ENCODE measurements at regions not wholly inside any gene's neighbourhood (a gene's known extent, or its start where the extent isn't known, plus 50 kb on each side); places are given as distances from the start of the nearest gene placed in this dataset.
"Not testable (repeated sequence)": the region's sequence is repeated elsewhere in the genome, so short reads cannot be mapped to it uniquely, and the experiment has no call there.

DNA sequence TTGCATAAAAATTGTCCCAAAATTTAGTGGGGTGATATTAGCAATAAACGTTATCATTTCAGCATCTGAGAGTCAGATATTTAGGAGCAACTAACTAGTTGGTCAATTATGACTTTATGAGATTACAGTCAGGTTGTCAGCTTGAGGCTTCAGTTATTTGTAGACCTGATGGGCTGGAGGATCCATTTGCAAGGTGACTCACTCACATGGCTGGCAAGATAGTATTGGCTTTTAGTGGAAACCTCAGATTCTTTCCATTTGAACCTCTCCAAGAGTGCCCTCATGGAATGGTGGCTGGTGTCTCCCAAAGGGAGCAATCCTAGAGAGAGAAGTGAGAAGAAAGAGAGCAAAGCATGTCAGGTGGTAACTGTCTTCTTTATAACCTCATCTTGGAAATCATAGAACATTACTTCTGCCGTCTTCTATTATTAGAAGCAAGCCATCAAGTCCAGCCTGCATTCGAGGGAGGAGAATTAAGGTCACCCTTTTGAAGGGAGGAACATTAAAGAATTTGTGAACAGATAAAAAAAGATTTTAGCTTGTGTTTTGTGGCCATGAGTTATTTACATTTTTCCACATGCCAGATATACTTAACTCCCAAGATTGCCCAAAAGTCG is 92.5 kb downstream of the HAUS1 start:
- no peaks in the 10 kb centered on the region for H3K27me3 ChIP-seq (ENCODE audit: control insufficient read depth, insufficient read depth, low read length)
- DNase-seq (ENCODE audit: low read depth, low spot score) (no peak), ATAC-seq (no peak)
- in situ Hi-C loops (cut with HindIII; ENCODE audit: low pct_unique_long_range_greater_than_20kb, low sequenced_read_pairs) (no loop called here), intact Hi-C loops (cut with micrococcal nuclease; ENCODE audit: unreplicated experiment) (no loop called here)
- no peak for TF ChIP-seq TCF7L2 (IDR thresholded peaks at IDR 0.05; ENCODE audit: low read depth, low read length)
- TF ChIP-seq, protein P1, sequence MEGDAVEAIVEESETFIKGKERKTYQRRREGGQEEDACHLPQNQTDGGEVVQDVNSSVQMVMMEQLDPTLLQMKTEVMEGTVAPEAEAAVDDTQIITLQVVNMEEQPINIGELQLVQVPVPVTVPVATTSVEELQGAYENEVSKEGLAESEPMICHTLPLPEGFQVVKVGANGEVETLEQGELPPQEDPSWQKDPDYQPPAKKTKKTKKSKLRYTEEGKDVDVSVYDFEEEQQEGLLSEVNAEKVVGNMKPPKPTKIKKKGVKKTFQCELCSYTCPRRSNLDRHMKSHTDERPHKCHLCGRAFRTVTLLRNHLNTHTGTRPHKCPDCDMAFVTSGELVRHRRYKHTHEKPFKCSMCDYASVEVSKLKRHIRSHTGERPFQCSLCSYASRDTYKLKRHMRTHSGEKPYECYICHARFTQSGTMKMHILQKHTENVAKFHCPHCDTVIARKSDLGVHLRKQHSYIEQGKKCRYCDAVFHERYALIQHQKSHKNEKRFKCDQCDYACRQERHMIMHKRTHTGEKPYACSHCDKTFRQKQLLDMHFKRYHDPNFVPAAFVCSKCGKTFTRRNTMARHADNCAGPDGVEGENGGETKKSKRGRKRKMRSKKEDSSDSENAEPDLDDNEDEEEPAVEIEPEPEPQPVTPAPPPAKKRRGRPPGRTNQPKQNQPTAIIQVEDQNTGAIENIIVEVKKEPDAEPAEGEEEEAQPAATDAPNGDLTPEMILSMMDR (IDR thresholded peaks at IDR 0.05) = no peak
- no peak for TF ChIP-seq REST (IDR thresholded peaks at IDR 0.05; ENCODE audit: insufficient read depth in 1 of 2, low read depth in 2 of 2, low read length in 1 of 2)
- TF ChIP-seq SIN3A (IDR thresholded peaks at IDR 0.05; ENCODE audit: borderline replicate concordance, insufficient read depth, low read depth, low read length) = no peak
- no peak for TF ChIP-seq POLR2AphosphoS5 (IDR thresholded peaks at IDR 0.05; ENCODE audit: low read depth, low read length)
- peaks cover 10% of the 10 kb centered on the region for H3K4me1 ChIP-seq (ENCODE audit: control insufficient read depth, insufficient read depth, low read length)
- ChIA-PET CTCF (no interaction called here), POLR2A (no interaction called here)
- H3K36me3 ChIP-seq (ENCODE audit: control insufficient read depth, insufficient read depth, low read length) = no peaks in the 10 kb centered on the region
- no peaks in the 10 kb centered on the region for H3K9me3 ChIP-seq (ENCODE audit: control insufficient read depth, insufficient read depth, low read depth, low read length)
- no TSS peak for BruUV-seq (replicated peaks)
- no peak overlapping the region for H3K4me3 ChIP-seq (ENCODE audit: low read depth in 2 of 2, low read length in 2 of 2)
- H3K27ac ChIP-seq (ENCODE audit: low read length) = no peak overlapping the region

- H3K27ac ChIP-seq (ENCODE audit: low read length) = peak overlapping the region; percentile 36; the same call in 1 of the 2 replicates
- H3K4me1 ChIP-seq (ENCODE audit: control insufficient read depth, insufficient read depth, low read length) = peaks cover 10% of the 10 kb centered on the region
- BruUV-seq (replicated peaks) = no TSS peak
- no peaks in the 10 kb centered on the region for H3K9me3 ChIP-seq (ENCODE audit: control insufficient read depth, insufficient read depth, low read depth, low read length)
- intact Hi-C loops (cut with micrococcal nuclease; ENCODE audit: unreplicated experiment) (no loop called here), in situ Hi-C loops (cut with HindIII; ENCODE audit: low pct_unique_long_range_greater_than_20kb, low sequenced_read_pairs) (no loop called here)
- H3K4me3 ChIP-seq (ENCODE audit: low read depth in 2 of 2, low read length in 2 of 2) = no peak overlapping the region
- TF ChIP-seq POLR2AphosphoS5 (IDR thresholded peaks at IDR 0.05; ENCODE audit: low read depth, low read length) = no peak
- TF ChIP-seq TCF7L2 (IDR thresholded peaks at IDR 0.05; ENCODE audit: low read depth, low read length) = peak; percentile 79
- DNase-seq (ENCODE audit: low read depth, low spot score) (peak; percentile 45), ATAC-seq (peak; percentile 90)
- no peaks in the 10 kb centered on the region for H3K36me3 ChIP-seq (ENCODE audit: control insufficient read depth, insufficient read depth, low read length)
- POLR2A ChIA-PET = no interaction called here
- no peaks in the 10 kb centered on the region for H3K27me3 ChIP-seq (ENCODE audit: control insufficient read depth, insufficient read depth, low read length)
- CTCF ChIA-PET = interaction anchor here (0.7 kb wide), 1 partner anchor 26 kb away, joined by 3 read pairs; no protein-coding TSS in a partner anchor
These were observed 95.4 kb downstream of the HAUS1 start for GRCh38 chr18:46199515-46200147.

- ATAC-seq; POLR2A ChIA-PET; DNase-seq (ENCODE audit: low read depth, low spot score); H3K27me3 ChIP-seq (ENCODE audit: control insufficient read depth, insufficient read depth, low read length); H3K9me3 ChIP-seq (ENCODE audit: control insufficient read depth, insufficient read depth, low read depth, low read length); BruUV-seq (replicated peaks); in situ Hi-C loops (cut with HindIII; ENCODE audit: low pct_unique_long_range_greater_than_20kb, low sequenced_read_pairs); H3K36me3 ChIP-seq (ENCODE audit: control insufficient read depth, insufficient read depth, low read length); intact Hi-C loops (cut with micrococcal nuclease; ENCODE audit: unreplicated experiment); H3K4me3 ChIP-seq (ENCODE audit: low read depth in 2 of 2, low read length in 2 of 2): not testable (repeated sequence)
- Histone ChIP-seq H3K4me1 (ENCODE audit: control insufficient read depth, insufficient read depth, low read length) (peaks cover 10% of the 10 kb centered on the region), H3K27ac (ENCODE audit: low read length) (peak overlapping the region; percentile 36; the same call in 1 of the 2 replicates)
- CTCF ChIA-PET = interaction anchor here (0.7 kb wide), 1 partner anchor 27 kb away, joined by 3 read pairs; no protein-coding TSS in a partner anchor
These were observed 96.2 kb downstream of the HAUS1 start for GRCh38 chr18:46200178-46201055.

Data from Panc1 (cell line).